ENCODE measurements at regions not wholly inside any gene's neighbourhood (a gene's known extent, or its start where the extent isn't known, plus 50 kb on each side); places are given as distances from the start of the nearest gene placed in this dataset.

- DNase-seq = no peak
Measured at GRCh38 chr9:82923092-82923911, 139.6 kb downstream of the RASEF start.

GRCh38 chr9:82923912-82924605 is 138.9 kb downstream of the RASEF start:
- DNase-seq = no peak
